ENCODE measurements at regions not wholly inside any gene's neighbourhood (a gene's known extent, or its start where the extent isn't known, plus 50 kb on each side); places are given as distances from the start of the nearest gene placed in this dataset.

DNA sequence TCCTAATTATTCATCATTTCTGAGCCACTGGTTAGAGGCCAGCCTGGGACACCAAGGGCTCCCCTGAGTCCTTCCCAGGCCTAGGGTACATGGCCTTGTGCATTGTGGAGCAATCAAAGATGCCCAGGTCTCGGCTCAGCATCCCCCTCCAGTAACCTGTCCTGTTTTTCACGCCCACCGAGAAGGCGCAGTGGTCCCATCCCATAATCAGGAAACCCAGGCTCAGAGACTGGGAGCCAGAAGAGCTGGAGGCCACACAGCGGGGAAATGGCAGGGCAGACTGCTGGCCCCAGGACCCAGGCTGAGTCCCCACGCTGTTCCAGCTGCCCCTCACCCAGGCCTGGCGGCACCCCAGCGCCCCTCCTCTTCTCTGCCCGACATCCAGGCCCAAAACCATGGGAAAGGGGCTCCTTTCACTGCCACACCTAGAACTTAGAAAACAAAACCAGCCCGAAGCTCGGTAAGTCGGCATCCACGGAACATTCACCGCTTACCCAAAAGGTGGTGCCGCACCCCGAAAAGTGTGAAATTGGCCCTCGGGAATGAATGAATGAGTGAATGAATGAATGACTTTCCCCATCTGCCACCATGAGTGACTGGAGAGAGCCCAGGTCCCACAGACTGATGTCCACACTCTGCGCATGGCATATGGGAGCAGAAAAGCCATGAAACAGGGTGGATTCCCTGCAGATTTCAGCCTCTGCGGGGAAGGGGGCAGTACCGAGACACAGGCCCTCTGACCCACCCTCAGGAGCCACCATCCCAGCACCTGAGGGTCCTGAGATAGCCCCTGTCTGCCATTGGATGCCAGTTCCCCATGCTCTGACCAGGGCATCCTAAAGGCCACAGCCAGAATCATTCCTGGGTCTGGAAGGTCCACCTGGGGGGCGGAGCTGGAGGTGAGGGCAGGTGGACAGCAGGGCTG is 132.5 kb downstream of the OLFM1 start:
- ChIA-PET POLR2A (no interaction called here), CTCF (no interaction called here)
- WGBS (ENCODE audit: insufficient coverage) = 91% methylated on average over 14 of the region's 21 CpGs
- intact Hi-C loops (cut with micrococcal nuclease) = no loop called here
- DNase-seq (no peak), ATAC-seq (ENCODE audit: low read depth) (no peak)
- no peak overlapping the region for H3K9ac ChIP-seq (ENCODE audit: low read length)
- H3K9me3 ChIP-seq (ENCODE audit: control extremely low read depth in 1 of 3, control insufficient read depth in 2 of 3, insufficient read depth in 1 of 3, low read length in 2 of 3) = peaks cover 0 to 3% (median 0%) of the 10 kb centered on the region in 3 donors
- no peaks in the 10 kb centered on the region for H3K4me1 ChIP-seq (ENCODE audit: control insufficient read depth in 2 of 2, insufficient read depth in 2 of 2, low read length in 2 of 2)
- TF ChIP-seq EZH2 (IDR thresholded peaks at IDR 0.05; ENCODE audit: borderline replicate concordance, insufficient read depth, low read depth, low read length, poor library complexity, severe bottlenecking) = no peak
- TF ChIP-seq, protein P1, sequence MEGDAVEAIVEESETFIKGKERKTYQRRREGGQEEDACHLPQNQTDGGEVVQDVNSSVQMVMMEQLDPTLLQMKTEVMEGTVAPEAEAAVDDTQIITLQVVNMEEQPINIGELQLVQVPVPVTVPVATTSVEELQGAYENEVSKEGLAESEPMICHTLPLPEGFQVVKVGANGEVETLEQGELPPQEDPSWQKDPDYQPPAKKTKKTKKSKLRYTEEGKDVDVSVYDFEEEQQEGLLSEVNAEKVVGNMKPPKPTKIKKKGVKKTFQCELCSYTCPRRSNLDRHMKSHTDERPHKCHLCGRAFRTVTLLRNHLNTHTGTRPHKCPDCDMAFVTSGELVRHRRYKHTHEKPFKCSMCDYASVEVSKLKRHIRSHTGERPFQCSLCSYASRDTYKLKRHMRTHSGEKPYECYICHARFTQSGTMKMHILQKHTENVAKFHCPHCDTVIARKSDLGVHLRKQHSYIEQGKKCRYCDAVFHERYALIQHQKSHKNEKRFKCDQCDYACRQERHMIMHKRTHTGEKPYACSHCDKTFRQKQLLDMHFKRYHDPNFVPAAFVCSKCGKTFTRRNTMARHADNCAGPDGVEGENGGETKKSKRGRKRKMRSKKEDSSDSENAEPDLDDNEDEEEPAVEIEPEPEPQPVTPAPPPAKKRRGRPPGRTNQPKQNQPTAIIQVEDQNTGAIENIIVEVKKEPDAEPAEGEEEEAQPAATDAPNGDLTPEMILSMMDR (IDR thresholded peaks at IDR 0.05) = no peak
- H4K20me1 ChIP-seq (ENCODE audit: control insufficient read depth, insufficient read depth, low read length, poor library complexity, severe bottlenecking) = no peaks in the 10 kb centered on the region
- H3K9me3 Mint-ChIP-seq (ENCODE audit: insufficient read depth) = no peaks in the 10 kb centered on the region
- no peak overlapping the region for H3K4me3 ChIP-seq (ENCODE audit: control extremely low read depth in 1 of 5, extremely low read depth in 1 of 5, insufficient read depth in 1 of 5, low read depth in 2 of 5, low read length in 4 of 5)
- no peak overlapping the region for H3K4me3 Mint-ChIP-seq
- H3K27me3 Mint-ChIP-seq = peaks cover 10% of the 10 kb centered on the region
- no peaks in the 10 kb centered on the region for H3K36me3 ChIP-seq (replicated peaks in 1 of 2; ENCODE audit: control extremely low read depth in 1 of 2, control insufficient read depth in 1 of 2, extremely low read depth in 1 of 2, insufficient read depth in 2 of 2, low read length in 1 of 2)
- H3K27me3 ChIP-seq (replicated peaks in 1 of 4; ENCODE audit: control extremely low read depth in 1 of 4, control insufficient read depth in 3 of 4, insufficient read depth in 4 of 4, low read length in 3 of 4) = no peaks in the 10 kb centered on the region
- no peaks in the 10 kb centered on the region for H3K4me1 Mint-ChIP-seq
- H3K4me2 ChIP-seq (replicated peaks; ENCODE audit: low read depth, low read length, poor library complexity, severe bottlenecking) = no peak overlapping the region
- no peaks in the 10 kb centered on the region for H3K79me2 ChIP-seq (ENCODE audit: control insufficient read depth, insufficient read depth, low read length)
- H3K27ac ChIP-seq (ENCODE audit: low read length in 2 of 2) = no peak overlapping the region
- H3K27ac Mint-ChIP-seq = no peak overlapping the region
- H2AFZ ChIP-seq (ENCODE audit: insufficient read depth, low read depth, low read length, poor library complexity, severe bottlenecking) = no peak overlapping the region
